Stimulated activated naive CD4-positive, alpha-beta T cell (primary cell): ENCODE measurements at regions not wholly inside any gene's neighbourhood (a gene's known extent, or its start where the extent isn't known, plus 50 kb on each side); places are given as distances from the start of the nearest gene placed in this dataset.

Experiments used
- DNase-seq, 6 experiments: peaks; one replicate each; lab custom pipeline; 2025; lab: John Stamatoyannopoulos, UW

GRCh38 chr5:155926031-155926430 is 400.9 kb upstream of the SGCD start:
- no peak for DNase-seq

- DNase-seq = no peak
Observed at GRCh38 chr5:155926766-155927165, 400.2 kb upstream of the SGCD start.

- DNase-seq = no peak
Observed at GRCh38 chr5:155929112-155929511, 397.9 kb upstream of the SGCD start.

- no peak for DNase-seq
Observed at GRCh38 chr5:155934964-155935363, 392.0 kb upstream of the SGCD start.

- no peak for DNase-seq
Observed at GRCh38 chr5:155935723-155936122, 391.2 kb upstream of the SGCD start.

GRCh38 chr5:155936520-155937406 is 390.2 kb upstream of the SGCD start:
- no peak for DNase-seq

- no peak for DNase-seq
Observed at GRCh38 chr5:155938051-155938450, 388.9 kb upstream of the SGCD start.

- DNase-seq = no peak
Observed at GRCh38 chr5:155941340-155941739, 385.6 kb upstream of the SGCD start.

GRCh38 chr5:155943516-155944407 is 383.2 kb upstream of the SGCD start:
- DNase-seq = peak in 5 of 6 experiments; percentile 1 to 17 (median 12)

DNA sequence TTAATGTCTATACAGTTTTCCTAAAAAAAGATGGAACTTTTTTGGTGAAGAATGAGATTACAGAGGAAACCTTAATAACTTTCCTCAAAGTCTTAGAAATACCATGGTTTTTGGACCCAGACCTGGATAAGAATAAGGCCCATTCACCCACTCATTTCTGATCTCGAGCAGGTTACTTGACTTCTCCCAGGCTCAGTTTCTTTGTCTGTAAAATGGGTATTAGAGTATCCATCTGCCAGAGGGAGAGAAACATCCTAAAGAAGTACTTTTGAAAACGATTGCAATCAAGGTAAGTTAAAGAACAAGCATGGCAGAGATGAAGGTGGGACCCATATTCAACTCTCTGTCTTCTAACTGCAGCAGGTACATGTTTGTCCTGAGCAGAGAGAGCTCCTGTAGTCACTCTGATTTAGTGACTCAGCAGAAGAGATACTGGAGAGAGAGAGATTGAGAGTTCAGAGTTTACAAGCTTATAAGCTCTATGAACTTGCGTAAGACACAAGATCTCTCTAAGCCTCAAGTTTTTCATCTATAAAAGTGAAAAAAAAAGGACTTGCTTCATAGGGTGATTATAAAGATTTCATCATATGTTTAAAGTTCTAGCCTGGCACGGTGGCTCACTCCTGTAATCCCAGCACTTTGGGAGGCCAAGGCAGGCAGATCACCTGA is 379.4 kb upstream of the SGCD start:
- DNase-seq = no peak

DNA sequence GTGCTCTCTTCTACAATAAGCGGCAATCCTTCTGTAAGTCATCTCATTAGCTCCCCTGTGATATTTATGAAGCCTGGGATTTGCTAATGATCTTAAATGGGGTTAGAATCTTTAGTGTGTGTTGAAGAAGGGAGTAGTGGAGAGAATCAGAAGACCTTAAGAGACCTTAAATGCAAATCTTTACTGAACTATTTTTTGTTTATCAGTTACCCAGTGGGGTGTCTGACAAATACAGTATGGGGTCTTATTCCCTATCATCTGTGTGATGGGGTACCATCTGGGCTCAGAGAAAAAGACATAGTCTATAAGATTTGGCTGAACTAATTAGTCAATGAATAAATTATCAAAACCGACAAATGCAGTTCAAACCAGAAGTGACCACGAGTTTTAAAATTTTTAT is 378.4 kb upstream of the SGCD start:
- no peak for DNase-seq

- DNase-seq = no peak
Observed at GRCh38 chr5:155952486-155953089, 374.4 kb upstream of the SGCD start.

DNA sequence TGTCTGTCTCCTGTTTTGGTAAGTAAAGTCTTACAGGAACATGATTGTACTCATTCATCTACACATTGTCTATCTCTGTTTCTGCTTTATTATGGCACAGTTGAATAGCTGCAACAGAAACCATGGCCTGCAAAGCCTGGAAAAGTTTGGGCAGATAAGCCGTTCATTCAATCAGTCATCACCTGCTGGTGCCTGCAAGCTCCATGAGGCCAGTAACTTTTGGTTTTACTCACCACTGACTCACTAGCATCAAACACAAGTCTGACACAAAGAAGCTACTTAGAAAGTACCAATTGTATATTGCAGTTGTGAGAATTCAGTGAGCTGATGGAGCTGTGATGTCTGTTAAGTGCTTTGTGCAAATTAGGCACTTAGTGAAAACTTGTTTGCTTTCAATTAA is 373.6 kb upstream of the SGCD start:
- DNase-seq = no peak

DNA sequence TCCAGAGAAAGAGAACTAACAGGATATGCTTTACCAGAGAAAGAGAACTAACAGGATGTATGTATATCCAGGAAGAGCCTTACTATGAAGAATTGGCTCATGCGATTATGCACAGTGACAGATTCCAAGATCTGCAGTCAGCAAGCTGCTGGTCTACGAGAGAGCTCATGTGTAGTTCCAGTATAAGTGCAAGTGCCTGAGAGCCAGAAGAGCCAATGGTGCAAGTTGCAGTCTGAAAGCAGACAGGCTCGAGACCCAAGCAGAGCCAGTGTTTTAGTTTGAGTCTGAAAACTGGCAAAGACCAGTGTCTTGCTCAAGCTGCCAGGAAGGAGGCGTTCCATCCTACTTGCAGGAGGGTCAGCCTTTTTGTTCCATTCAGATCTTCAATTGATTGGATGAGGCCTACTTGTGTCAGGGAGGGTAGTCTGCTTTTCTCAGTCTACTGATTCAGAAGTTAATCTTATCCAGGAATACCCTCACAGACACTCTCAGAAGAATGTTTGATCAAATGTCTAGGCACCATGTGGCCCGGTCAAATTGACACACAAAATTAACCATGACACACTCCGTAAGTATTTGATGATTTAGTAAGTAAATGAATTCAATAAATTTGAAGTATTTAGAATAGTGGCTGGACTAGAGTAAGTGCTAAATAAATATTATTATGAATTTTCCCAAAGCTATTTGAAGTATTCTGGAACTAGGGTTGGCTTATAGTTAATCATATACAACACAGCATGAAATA is 372.1 kb upstream of the SGCD start:
- DNase-seq = no peak

DNA sequence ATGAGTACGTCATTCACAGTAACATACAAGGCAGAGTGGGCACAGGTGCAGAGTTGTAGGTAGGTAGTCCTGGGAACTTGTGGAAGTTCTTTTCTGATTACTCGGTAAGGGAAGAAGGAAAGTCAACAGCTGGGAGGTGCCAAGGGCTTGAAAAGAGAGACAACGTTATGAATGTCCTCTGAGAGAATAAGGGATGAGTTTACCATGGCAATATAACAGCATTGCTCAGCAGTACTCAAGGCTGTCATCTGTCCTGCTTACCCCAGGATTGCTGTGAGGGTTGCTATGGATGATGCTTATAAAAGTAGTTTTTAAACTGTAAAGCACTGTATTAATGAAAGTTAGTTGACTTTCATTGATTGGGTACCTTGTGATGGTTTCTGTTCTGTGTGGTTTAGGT is 369.1 kb upstream of the SGCD start:
- no peak for DNase-seq

GRCh38 chr5:155959082-155959481 is 367.9 kb upstream of the SGCD start:
- no peak for DNase-seq

GRCh38 chr5:155960177-155960576 is 366.8 kb upstream of the SGCD start:
- no peak for DNase-seq

DNA sequence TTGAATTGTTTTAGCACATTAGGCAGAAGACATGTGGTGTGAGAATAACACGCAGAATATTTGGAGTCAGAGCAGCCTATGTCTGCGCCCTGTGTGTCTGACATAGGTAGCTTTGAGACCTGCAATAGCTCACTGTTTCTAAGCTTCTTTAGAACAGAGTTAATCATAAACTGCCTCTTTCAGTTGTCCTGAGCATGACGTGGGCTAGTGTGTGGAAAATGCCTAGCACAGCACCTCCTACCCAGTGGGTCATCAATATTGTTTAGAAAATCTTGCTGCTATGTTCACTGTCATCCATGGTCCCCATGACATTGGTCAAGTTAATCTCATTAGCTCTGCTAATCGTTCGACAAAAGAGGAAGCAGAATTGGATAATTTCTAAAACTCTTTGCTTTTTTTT is 357.4 kb upstream of the SGCD start:
- no peak for DNase-seq

- DNase-seq = no peak
Observed at GRCh38 chr5:155974369-155974768, 352.6 kb upstream of the SGCD start.

DNA sequence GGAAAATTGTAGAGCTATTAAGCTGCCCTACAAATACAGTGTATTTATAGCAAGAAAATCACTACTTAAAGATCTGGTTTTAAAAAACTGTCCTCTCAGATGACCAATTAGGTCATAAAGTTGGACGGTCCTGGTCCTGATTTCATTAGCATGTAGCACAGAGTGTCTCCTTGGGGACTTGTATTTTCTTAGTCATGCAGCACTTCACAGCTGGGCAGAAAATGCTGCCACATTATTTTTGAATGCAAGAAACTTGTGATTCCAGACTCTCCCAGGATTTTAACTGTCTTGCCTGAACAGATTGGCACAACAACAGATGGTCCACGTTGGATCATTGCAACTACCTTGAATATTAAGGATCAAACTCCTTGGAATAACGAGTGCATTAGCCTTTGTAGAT is 348.1 kb upstream of the SGCD start:
- no peak for DNase-seq

- no peak for DNase-seq
Observed at GRCh38 chr5:155982354-155982753, 344.6 kb upstream of the SGCD start.
